ENCODE measurements at regions not wholly inside any gene's neighbourhood (a gene's known extent, or its start where the extent isn't known, plus 50 kb on each side); places are given as distances from the start of the nearest gene placed in this dataset.

GRCh38 chr10:131753336-131753735 is 147.5 kb upstream of the PPP2R2D start:
- no peak for DNase-seq (ENCODE audit: low read depth)

- no peak for DNase-seq (ENCODE audit: low read depth)
Observed at GRCh38 chr10:131755200-131755599, 145.6 kb upstream of the PPP2R2D start.

DNA sequence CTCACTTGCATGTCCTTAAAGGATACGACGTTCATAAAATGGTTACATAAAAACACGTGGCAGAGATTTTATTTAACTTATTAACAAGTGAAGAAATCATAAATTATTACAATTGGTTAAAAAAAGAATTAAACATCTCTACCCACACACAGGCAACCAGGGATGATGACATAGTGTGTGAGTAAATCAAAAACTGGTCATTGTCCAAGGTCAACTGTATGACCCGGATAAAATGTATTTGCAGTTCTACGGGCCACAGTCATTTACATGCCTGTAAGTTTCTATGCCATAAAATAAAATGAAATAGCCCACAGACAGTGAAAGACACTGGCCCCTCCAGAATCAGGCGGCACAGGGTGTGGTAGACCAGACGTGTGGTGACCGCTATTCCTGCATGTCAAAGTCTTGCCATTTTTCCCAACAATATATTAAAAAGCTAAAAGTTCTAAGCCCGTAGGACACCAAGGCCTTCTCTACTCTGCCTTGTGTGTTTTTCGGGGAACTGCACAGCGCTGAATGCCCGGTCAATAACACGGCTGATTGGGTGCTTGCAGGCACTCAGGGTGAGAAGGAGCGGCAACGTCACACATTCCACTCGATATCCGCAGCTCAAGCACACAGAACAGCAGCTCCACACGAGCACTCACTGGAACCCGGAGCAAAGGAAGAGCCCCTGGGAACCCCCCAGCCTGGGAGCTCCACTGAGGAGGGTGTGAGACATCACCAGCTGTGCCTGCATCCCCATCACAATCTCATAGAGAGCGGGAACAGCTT is 143.3 kb upstream of the PPP2R2D start:
- DNase-seq (ENCODE audit: low read depth): no peak

DNA sequence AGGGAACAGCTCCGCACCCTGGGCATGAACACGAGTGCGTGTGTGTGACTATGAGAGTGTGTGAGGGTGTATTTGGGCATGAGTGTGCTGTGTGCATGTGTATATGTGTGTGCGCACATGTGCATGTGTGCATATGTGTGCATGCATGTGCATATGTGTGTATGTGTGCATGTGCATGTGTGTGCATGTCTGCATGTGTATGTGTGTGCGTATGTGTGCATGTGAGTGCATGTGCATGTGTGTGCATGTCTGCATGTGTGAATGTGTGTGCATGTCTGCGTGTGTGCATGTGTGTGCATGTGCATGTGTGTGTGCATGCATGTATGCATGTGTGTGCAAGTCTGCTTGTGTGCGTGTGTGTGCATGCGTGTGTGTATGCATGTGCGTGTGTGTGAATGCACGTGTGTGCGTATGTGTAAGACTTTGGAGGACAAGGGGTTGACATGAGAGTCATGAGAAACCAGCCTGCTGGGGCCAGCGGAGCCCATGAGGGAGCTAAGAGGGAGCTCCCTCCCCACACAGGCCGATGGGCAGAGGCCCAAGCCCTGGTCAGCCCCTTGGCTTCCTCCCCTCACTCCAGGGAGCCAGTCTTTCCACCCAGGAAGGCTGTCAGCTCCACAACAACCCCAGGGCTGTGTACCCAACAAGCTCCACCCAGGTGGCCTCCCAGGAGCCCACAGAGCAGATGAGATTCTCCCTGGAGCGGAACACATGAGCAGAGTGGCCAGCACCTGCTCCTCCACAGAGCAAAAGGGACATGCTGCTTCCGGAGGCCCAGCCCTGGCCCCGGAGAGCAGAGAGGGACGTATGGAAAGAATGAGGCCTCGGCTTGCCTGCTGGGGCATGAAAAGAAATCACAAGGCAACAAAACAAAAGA is 142.5 kb upstream of the PPP2R2D start:
- DNase-seq (ENCODE audit: low read depth): no peak

- no peak for DNase-seq (ENCODE audit: low read depth)
Observed at GRCh38 chr10:131758939-131759301, 141.9 kb upstream of the PPP2R2D start.

DNA sequence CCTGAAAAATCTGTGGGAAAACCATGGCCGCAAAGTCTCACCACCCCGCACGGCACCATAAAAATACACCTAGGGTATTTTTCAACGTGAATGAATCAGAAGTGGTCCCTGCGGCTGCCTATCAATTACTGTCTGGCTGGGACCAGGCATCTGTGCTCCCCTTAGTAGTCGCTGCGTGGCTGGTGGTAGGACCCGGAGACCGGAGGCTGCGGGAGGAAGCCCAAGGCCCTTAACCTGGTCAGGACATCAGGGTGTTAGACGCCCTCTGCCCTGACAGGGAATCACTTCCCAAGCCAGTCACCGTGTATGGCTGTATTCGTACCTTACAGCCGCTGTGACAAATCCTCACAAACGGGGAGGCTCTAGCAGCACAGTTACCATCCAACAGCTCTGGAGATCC is 141.5 kb upstream of the PPP2R2D start:
- DNase-seq (ENCODE audit: low read depth): no peak

GRCh38 chr10:131760416-131761166 is 140.2 kb upstream of the PPP2R2D start:
- DNase-seq (ENCODE audit: low read depth): no peak

GRCh38 chr10:131762789-131763696 is 137.8 kb upstream of the PPP2R2D start:
- DNase-seq (ENCODE audit: low read depth): no peak

DNA sequence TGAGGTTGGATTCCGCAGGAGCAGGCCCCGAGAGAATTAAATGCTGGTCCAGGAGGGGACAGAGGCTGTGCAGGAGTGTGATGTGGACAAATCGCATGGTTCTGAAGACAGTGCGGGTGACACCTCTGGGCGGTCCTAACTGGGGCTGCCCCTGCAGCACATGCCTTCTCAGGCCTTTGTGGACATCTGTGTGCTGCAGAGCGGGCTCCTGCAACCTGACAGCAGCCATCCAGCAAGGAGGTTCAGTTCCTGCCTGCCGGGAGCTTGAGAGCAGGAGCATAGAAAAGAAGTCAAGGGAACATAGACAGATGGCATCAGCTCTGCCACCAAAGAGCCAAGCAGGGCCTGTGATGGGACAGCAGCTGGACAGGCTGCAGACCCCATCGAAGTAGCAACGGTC is 135.9 kb upstream of the PPP2R2D start:
- no peak for DNase-seq (ENCODE audit: low read depth)

DNA sequence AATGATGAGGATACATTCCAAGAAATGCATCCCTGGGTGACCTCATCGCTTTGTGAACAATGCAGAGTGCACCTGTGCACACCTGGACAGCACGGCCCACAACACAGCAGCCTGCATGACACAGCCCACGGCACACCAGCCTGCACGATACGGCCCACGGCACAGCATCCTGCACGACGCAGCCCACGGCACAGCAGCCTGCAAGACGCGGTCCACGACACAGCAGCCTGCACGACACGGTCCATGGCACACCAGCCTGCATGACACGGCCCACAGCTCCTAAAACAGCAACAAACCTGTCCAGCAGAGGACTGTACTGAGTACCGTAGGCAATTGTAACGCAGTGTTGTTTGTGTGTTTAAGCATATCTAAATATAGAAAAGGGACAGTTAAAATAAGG is 134.7 kb upstream of the PPP2R2D start:
- DNase-seq (ENCODE audit: low read depth): no peak

GRCh38 chr10:131767716-131768115 is 133.1 kb upstream of the PPP2R2D start:
- no peak for DNase-seq (ENCODE audit: low read depth)

DNA sequence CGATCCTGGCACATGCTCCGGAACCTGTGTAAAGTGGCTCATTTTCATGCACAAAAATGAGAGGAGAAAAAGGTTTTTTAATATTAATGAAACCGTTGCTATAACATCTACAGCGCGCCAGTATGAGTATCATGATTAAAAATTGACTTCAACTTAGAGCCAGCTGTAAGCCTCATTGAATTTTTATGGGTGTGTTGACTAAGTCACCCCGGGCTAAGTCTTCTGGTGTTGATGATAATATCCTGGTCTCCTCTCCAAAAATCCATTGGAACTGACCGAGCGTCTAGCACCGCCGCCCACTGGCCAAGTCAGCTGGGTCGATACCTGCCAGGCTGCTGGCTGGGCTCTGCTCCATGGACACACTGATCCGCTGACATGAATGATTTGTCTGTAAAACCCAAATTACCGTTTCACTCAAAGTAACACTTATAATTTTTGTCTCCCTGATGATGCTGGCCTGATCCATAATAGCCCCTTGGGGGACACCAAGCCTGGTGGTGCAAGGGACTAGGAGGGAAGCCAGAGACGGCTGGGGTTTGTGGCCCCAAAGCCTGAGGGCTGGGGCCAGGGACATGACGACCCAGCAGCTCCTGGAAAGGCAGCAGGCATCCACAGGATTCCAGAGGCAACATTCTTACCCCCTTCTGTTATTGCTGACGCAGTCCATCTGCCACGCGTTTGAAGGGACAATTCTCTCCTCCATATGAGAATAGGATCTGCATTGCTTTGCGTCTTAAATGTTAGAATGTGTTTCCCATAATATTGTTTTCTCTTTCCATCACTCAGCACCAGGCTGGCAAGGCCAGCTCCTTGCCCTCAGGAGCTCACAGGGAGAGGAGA is 131.0 kb upstream of the PPP2R2D start:
- DNase-seq (ENCODE audit: low read depth): no peak

DNA sequence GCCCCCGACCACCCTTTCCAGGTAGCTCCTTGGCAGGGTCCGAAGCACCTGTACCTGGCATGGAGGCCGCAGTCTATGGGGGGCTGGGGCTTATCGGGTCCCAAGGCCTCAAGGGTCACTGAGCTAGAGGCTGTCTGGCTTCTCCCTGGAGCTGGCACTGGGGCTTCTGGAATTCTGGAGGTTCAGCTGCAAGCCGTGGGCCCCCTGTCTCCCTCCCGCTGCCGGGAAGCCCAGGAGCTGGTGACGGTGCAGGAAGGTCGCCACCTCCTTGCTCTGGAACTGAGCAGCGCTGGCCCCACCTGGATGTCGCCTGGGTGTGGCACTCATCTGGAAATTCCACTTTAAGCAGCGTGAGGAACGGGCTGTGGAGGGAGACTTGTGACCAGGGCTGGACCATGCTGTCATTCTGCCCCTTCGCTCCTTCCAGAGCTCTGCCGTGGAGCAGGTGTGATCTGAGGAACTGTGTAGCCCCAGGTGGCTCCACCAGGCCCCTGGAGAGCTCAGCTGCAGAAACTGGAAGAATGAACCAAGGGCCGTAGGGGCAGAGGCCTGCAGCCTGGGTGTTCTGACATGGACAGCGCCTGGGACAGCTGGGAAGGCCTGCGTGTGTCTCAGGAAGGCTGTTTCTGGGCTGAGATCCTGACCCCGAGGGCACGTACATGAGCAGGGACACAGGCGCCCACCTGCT is 129.7 kb upstream of the PPP2R2D start:
- no peak for DNase-seq (ENCODE audit: low read depth)

- DNase-seq (ENCODE audit: low read depth): no peak
Observed at GRCh38 chr10:131771634-131772358, 129.0 kb upstream of the PPP2R2D start.

- no peak for DNase-seq (ENCODE audit: low read depth)
Observed at GRCh38 chr10:131772441-131772840, 128.4 kb upstream of the PPP2R2D start.

DNA sequence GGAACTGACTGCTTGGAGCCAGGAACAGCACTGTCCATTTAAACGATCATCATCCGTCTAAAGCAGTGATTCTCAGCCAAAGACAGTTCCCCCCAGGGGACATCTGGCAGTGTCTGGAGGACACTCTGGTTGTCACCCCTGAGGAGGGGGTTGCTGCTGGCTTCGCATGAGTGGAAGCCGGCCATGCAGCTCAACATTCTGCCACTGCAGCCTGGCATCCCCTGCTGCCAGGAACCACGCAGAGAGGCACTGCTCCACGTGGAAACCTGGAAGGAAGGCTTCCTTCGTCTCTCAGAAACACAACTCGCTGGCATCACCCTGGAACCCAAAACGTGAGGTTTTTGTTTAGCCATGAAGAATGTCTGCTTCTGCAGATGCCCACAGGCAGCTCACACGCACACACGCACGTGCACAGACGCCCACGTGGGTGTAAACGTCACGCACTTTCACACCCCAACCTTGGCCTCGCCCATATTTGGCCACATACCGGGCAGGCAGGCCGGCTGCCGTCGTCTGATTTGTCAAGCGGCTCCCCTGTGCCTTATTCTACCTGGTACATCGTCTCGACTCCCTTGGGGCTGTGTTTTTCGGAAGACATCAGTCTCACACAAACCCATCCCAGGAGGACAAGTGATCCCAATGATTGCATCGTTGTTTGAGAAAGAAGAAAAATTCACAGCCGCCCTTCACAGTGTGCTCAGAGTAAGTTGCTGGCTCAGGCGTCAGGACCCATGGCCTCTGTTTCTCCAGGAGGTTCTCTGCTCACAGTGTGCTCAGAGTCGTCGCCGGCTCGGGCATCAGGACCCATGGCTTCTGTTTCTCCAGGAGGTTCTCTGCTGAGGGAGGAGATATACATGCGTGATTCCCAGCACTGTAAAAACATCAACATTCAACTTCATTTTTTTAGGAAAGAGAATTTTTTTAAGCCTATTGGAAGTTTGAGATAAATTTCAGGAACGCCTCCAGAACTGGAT is 127.2 kb upstream of the PPP2R2D start:
- no peak for DNase-seq (ENCODE audit: low read depth)

DNA sequence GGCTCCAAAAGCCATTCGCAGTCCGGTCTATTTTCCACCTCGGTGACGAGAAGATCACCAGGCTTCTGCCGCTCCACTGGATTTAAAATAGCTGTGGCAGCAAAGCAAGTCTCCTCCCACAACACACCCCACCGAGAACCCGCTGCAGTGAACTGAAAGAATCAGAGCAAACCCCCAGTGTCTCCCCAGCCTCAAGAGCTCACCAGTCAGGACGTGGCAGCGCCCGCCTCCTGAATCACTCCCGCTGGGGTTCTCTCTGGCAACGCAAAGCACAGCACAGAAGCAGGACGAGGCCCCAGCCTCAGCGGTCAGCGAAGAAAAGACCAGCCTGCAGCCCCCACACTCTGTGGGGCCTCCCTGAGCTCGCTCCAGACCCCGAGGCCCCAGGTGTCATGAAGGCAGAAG is 126.1 kb upstream of the PPP2R2D start:
- DNase-seq (ENCODE audit: low read depth): no peak

GRCh38 chr10:131775433-131775832 is 125.4 kb upstream of the PPP2R2D start:
- no peak for DNase-seq (ENCODE audit: low read depth)

All from EH (cell line).